ENCODE measurements at regions not wholly inside any gene's neighbourhood (a gene's known extent, or its start where the extent isn't known, plus 50 kb on each side); places are given as distances from the start of the nearest gene placed in this dataset.
"Not testable (repeated sequence)": the region's sequence is repeated elsewhere in the genome, so short reads cannot be mapped to it uniquely, and the experiment has no call there.

- ATAC-seq (no peak), DNase-seq (no peak)
- intact Hi-C loops (cut with DNase I) = no loop called here
Observed at GRCh38 chr6:14766391-14766994, 479.4 kb upstream of the JARID2 start.

GRCh38 chr6:14767226-14767625 lies 478.6 kb upstream of the JARID2 start:
- DNase-seq (no peak), ATAC-seq (no peak)
- intact Hi-C loops (cut with DNase I) = no loop called here

- ATAC-seq = no peak
Observed at GRCh38 chr6:14770040-14770439, 475.8 kb upstream of the JARID2 start.

GRCh38 chr6:14770572-14770971 lies 475.3 kb upstream of the JARID2 start:
- no peak for DNase-seq
- intact Hi-C loops (cut with DNase I) = no loop called here
- ATAC-seq = peak; percentile 38 to 41

More at GRCh38 chr6:14770040-14770439, 475.8 kb upstream of the JARID2 start:
- DNase-seq = no peak
- intact Hi-C loops (cut with DNase I) = no loop called here

GRCh38 chr6:14771016-14771415 lies 474.9 kb upstream of the JARID2 start:
- DNase-seq (no peak), ATAC-seq (no peak)
- intact Hi-C loops (cut with DNase I) = no loop called here

- no peak for DNase-seq
- intact Hi-C loops (cut with DNase I) = no loop called here
- no peak for ATAC-seq
Observed at GRCh38 chr6:14772188-14772587, 473.7 kb upstream of the JARID2 start.

- peak in 1 of 2 donors; percentile 76 for ATAC-seq
- no peak for DNase-seq
- intact Hi-C loops (cut with DNase I) = no loop called here
Observed at GRCh38 chr6:14775528-14775927, 470.3 kb upstream of the JARID2 start.

GRCh38 chr6:14776307-14776706 lies 469.6 kb upstream of the JARID2 start:
- intact Hi-C loops (cut with DNase I) = no loop called here
- DNase-seq (no peak), ATAC-seq (no peak)

- intact Hi-C loops (cut with DNase I) = no loop called here
Observed at GRCh38 chr6:14781772-14782525, 463.9 kb upstream of the JARID2 start.

GRCh38 chr6:14782921-14783464 lies 462.9 kb upstream of the JARID2 start:
- ATAC-seq; DNase-seq; intact Hi-C loops (cut with DNase I): not testable (repeated sequence)

More at GRCh38 chr6:14781772-14782525, 463.9 kb upstream of the JARID2 start:
- ATAC-seq = no peak
- DNase-seq = no peak

- no peak for ATAC-seq
- intact Hi-C loops (cut with DNase I) = no loop called here
- no peak for DNase-seq
Observed at GRCh38 chr6:14783594-14783993, 462.3 kb upstream of the JARID2 start.

GRCh38 chr6:14784596-14785492 lies 461.0 kb upstream of the JARID2 start:
- intact Hi-C loops (cut with DNase I) = no loop called here
- no peak for ATAC-seq
- no peak for DNase-seq

- intact Hi-C loops (cut with DNase I) = no loop called here
Observed at GRCh38 chr6:14785493-14785790, 460.4 kb upstream of the JARID2 start.

GRCh38 chr6:14786008-14786407 lies 459.9 kb upstream of the JARID2 start:
- no peak for DNase-seq
- intact Hi-C loops (cut with DNase I) = no loop called here

More at GRCh38 chr6:14785493-14785790, 460.4 kb upstream of the JARID2 start:
- no peak for DNase-seq
- no peak for ATAC-seq

GRCh38 chr6:14786455-14786854 lies 459.4 kb upstream of the JARID2 start:
- DNase-seq = no peak
- ATAC-seq = no peak
- intact Hi-C loops (cut with DNase I) = no loop called here

More at GRCh38 chr6:14786008-14786407, 459.9 kb upstream of the JARID2 start:
- ATAC-seq = no peak

GRCh38 chr6:14787250-14787649 lies 458.6 kb upstream of the JARID2 start:
- intact Hi-C loops (cut with DNase I) = no loop called here
- DNase-seq (no peak), ATAC-seq (no peak)

GRCh38 chr6:14787677-14788076 lies 458.2 kb upstream of the JARID2 start:
- DNase-seq (no peak), ATAC-seq (no peak)
- intact Hi-C loops (cut with DNase I) = no loop called here

GRCh38 chr6:14789996-14790395 lies 455.9 kb upstream of the JARID2 start:
- intact Hi-C loops (cut with DNase I) = no loop called here
- DNase-seq (no peak), ATAC-seq (no peak)

GRCh38 chr6:14790976-14791375 lies 454.9 kb upstream of the JARID2 start:
- ATAC-seq (no peak), DNase-seq (no peak)
- intact Hi-C loops (cut with DNase I) = no loop called here

GRCh38 chr6:14791526-14791925 lies 454.3 kb upstream of the JARID2 start:
- ATAC-seq (no peak), DNase-seq (no peak)
- intact Hi-C loops (cut with DNase I) = no loop called here
